BLaER1 (cell line): ENCODE measurements at regions not wholly inside any gene's neighbourhood (a gene's known extent, or its start where the extent isn't known, plus 50 kb on each side); places are given as distances from the start of the nearest gene placed in this dataset.

ENCODE experiments used
- H3K27ac ChIP-seq: shearing (Covaris generic); formaldehyde crosslinking; 2 replicates; pipeline ENCODE4 v1.8.1; 2022
- H3K27me3 ChIP-seq: shearing (Covaris generic); formaldehyde crosslinking; 2 replicates; pipeline ENCODE4 v1.8.1; 2022
- H3K36me3 ChIP-seq: shearing (Covaris generic); formaldehyde crosslinking; 2 replicates; pipeline ENCODE4 v1.8.1; 2022
- H3K4me1 ChIP-seq: shearing (Covaris generic); formaldehyde crosslinking; 2 replicates; pipeline ENCODE4 v1.8.1; 2022
- H3K4me2 ChIP-seq: shearing (Covaris generic); formaldehyde crosslinking; 2 replicates; pipeline ENCODE4 v1.8.1; 2022
- H3K4me3 ChIP-seq: shearing (Covaris generic); formaldehyde crosslinking; 2 replicates; pipeline ENCODE4 v1.8.1; 2022
- H3K9ac ChIP-seq: shearing (Covaris generic); formaldehyde crosslinking; 2 replicates; pipeline ENCODE4 v1.8.1; 2022
- H3K9me3 ChIP-seq: shearing (Covaris generic); formaldehyde crosslinking; 2 replicates; pipeline ENCODE4 v1.8.1; 2022
- H4K20me1 ChIP-seq: shearing (Covaris generic); formaldehyde crosslinking; 2 replicates; pipeline ENCODE4 v1.8.1; 2022
- Cebpa-rat ChIP-seq: shearing (Covaris generic); IDR thresholded peaks from 2 replicates; pipeline ENCODE4 v1.8.1; 2022

- no peaks in the 10 kb centered on the region for H3K4me1 ChIP-seq
- H3K9ac ChIP-seq: no peak overlapping the region
- no peak overlapping the region for H3K27ac ChIP-seq
- no peaks in the 10 kb centered on the region for H3K27me3 ChIP-seq
- no peak overlapping the region for H3K4me2 ChIP-seq
- no peaks in the 10 kb centered on the region for H4K20me1 ChIP-seq
- H3K4me3 ChIP-seq: no peak overlapping the region
- no peak for TF ChIP-seq Cebpa-rat
- no peaks in the 10 kb centered on the region for H3K9me3 ChIP-seq
- no peaks in the 10 kb centered on the region for H3K36me3 ChIP-seq
These were observed 461.4 kb upstream of the NOX3 start for GRCh38 chr6:155916846-155917624.

DNA sequence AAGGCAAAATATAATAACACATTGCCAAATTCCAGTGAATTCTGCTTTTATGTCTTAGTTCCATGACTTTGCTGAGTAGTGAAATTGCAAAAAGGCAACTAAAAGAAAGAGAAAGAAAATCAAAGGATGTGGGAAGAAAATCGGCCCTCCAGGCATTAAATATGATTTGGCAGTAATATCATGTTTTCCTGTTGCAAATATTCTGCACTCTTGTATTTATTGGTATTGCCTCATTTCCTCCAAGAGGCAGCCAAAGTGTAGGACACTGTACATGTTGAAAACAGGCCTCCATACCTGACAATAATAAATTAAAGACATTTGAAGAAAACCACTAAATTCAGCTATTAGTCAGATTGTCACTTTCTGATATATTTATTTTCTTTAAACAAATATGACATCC, 460.0 kb upstream of the NOX3 start:
- Histone ChIP-seq H3K36me3 (no peaks in the 10 kb centered on the region), H3K4me1 (no peaks in the 10 kb centered on the region), H3K9ac (no peak overlapping the region), H3K27me3 (no peaks in the 10 kb centered on the region), H3K4me3 (no peak overlapping the region), H4K20me1 (no peaks in the 10 kb centered on the region), H3K9me3 (no peaks in the 10 kb centered on the region), H3K27ac (no peak overlapping the region), H3K4me2 (no peak overlapping the region)
- TF ChIP-seq Cebpa-rat: no peak

DNA sequence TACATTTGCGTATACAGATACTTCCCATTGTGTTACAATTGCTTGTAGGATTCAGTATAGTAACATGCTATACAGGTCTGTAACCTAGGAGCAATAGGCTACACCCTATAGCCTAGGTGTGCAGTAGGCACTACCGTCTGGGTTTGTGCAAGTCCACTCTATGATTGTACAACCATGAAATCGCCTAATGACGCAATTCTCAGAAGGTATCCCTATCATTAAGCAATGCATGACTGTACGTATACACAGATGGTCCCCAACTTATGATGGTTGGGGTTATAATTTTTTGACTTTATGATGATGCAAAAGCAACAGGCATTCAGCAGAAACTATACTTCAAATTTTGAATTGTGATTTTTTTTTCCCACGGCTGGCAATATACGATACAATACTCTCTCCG, 458.2 kb upstream of the NOX3 start:
- Histone ChIP-seq H3K4me1 (no peaks in the 10 kb centered on the region), H3K4me3 (no peak overlapping the region), H3K27ac (no peak overlapping the region), H3K36me3 (no peaks in the 10 kb centered on the region), H4K20me1 (no peaks in the 10 kb centered on the region), H3K9me3 (peaks cover 14% of the 10 kb centered on the region), H3K9ac (no peak overlapping the region), H3K27me3 (no peaks in the 10 kb centered on the region), H3K4me2 (no peak overlapping the region)
- no peak for TF ChIP-seq Cebpa-rat

DNA sequence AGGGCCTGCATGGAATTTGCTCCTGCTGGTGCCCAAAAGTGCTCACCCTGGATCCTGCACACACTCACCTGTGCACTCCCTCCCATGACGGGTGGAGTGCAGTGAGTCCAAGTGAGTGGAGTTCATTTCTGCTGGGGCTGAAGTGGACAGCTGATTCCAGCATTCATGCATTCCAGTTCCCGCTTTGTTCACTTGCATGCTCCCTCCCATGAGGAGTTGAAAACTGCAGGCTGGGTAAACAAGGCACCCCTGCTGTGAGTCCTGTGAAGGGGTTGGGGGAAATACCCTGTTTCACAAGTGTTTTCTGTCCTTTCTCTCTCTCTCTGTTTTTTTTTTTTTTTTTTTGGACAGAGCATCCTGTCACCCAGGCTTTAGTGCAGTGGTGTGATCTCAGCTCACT, 454.1 kb upstream of the NOX3 start:
- H3K36me3 ChIP-seq: no peaks in the 10 kb centered on the region
- no peak overlapping the region for H3K4me3 ChIP-seq
- no peak overlapping the region for H3K27ac ChIP-seq
- H4K20me1 ChIP-seq: no peaks in the 10 kb centered on the region
- no peak overlapping the region for H3K9ac ChIP-seq
- H3K27me3 ChIP-seq: no peaks in the 10 kb centered on the region
- no peak for TF ChIP-seq Cebpa-rat
- no peak overlapping the region for H3K4me2 ChIP-seq
- no peaks in the 10 kb centered on the region for H3K4me1 ChIP-seq
- H3K9me3 ChIP-seq: peaks cover 20% of the 10 kb centered on the region

- H3K4me3 ChIP-seq: no peak overlapping the region
- H3K4me2 ChIP-seq: no peak overlapping the region
- TF ChIP-seq Cebpa-rat: no peak
- H3K27ac ChIP-seq: no peak overlapping the region
- H3K9me3 ChIP-seq: no peaks in the 10 kb centered on the region
- no peaks in the 10 kb centered on the region for H3K36me3 ChIP-seq
- H3K9ac ChIP-seq: no peak overlapping the region
- no peaks in the 10 kb centered on the region for H3K4me1 ChIP-seq
- no peaks in the 10 kb centered on the region for H4K20me1 ChIP-seq
- H3K27me3 ChIP-seq: no peaks in the 10 kb centered on the region
These were observed 440.0 kb upstream of the NOX3 start for GRCh38 chr6:155895641-155896040.

DNA sequence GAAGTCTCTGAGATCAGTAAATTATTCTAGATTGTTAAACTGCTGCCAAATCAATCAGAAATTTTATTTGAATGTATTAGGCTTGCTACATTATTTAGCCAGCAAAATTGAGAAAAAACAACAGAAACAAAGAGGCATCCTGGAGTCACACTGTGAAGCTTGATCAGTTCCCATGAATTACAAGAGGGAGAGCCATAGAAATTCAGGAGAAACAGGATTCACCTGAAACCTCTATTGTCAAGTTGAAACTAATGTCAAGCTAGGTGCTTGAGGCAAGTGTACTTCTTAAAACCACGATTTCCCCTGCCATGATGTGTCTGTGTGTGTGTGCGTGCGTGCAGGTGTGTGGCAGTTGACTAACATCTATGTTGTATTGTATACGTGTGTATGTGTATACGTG, 439.1 kb upstream of the NOX3 start:
- TF ChIP-seq Cebpa-rat: no peak
- Histone ChIP-seq H3K36me3 (no peaks in the 10 kb centered on the region), H3K9ac (no peak overlapping the region), H4K20me1 (no peaks in the 10 kb centered on the region), H3K9me3 (no peaks in the 10 kb centered on the region), H3K4me3 (no peak overlapping the region), H3K27me3 (no peaks in the 10 kb centered on the region), H3K4me2 (no peak overlapping the region), H3K27ac (no peak overlapping the region), H3K4me1 (no peaks in the 10 kb centered on the region)

GRCh38 chr6:155894262-155894661, 438.6 kb upstream of the NOX3 start:
- no peaks in the 10 kb centered on the region for H4K20me1 ChIP-seq

GRCh38 chr6:155890409-155890808, 434.8 kb upstream of the NOX3 start:
- no peaks in the 10 kb centered on the region for H3K9me3 ChIP-seq
- no peak overlapping the region for H3K4me3 ChIP-seq
- H3K36me3 ChIP-seq: no peaks in the 10 kb centered on the region
- H3K9ac ChIP-seq: no peak overlapping the region
- no peaks in the 10 kb centered on the region for H4K20me1 ChIP-seq
- no peak overlapping the region for H3K27ac ChIP-seq
- no peak overlapping the region for H3K4me2 ChIP-seq
- no peaks in the 10 kb centered on the region for H3K27me3 ChIP-seq
- H3K4me1 ChIP-seq: no peaks in the 10 kb centered on the region
- TF ChIP-seq Cebpa-rat: no peak

More at GRCh38 chr6:155894262-155894661, 438.6 kb upstream of the NOX3 start:
- no peak overlapping the region for H3K27ac ChIP-seq
- H3K4me1 ChIP-seq: no peaks in the 10 kb centered on the region
- no peak overlapping the region for H3K4me2 ChIP-seq
- H3K36me3 ChIP-seq: no peaks in the 10 kb centered on the region
- no peak for TF ChIP-seq Cebpa-rat
- H3K27me3 ChIP-seq: no peaks in the 10 kb centered on the region
- H3K9me3 ChIP-seq: no peaks in the 10 kb centered on the region
- H3K4me3 ChIP-seq: no peak overlapping the region
- H3K9ac ChIP-seq: no peak overlapping the region

- no peak for TF ChIP-seq Cebpa-rat
- no peak overlapping the region for H3K9ac ChIP-seq
- H3K36me3 ChIP-seq: no peaks in the 10 kb centered on the region
These were observed 433.8 kb upstream of the NOX3 start for GRCh38 chr6:155889410-155889809.

DNA sequence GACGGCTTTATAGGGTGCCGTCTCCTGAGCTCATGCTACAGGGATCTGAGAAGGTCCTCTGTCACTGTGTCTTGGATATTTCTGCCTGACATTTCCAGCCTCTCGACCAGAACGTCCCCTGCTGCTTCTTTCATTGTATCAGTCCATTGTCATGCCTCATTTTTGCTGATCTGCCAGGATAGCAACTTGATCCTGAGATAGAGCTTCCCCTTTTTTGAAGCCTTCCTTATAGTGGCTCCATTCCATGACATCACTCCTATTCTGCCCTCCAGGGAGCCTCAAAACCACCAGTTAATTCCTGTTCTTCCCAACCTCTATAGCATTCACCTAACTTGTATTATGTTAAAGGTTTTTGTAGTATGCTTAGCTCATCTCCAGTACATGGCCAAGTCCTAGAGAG, 431.8 kb upstream of the NOX3 start:
- H3K4me1 ChIP-seq: peaks cover 5% of the 10 kb centered on the region
- H3K4me2 ChIP-seq: no peak overlapping the region
- no peaks in the 10 kb centered on the region for H3K36me3 ChIP-seq
- H3K27ac ChIP-seq: no peak overlapping the region
- no peak overlapping the region for H3K4me3 ChIP-seq
- no peak for TF ChIP-seq Cebpa-rat
- H3K9me3 ChIP-seq: no peaks in the 10 kb centered on the region
- H3K27me3 ChIP-seq: no peaks in the 10 kb centered on the region
- no peaks in the 10 kb centered on the region for H4K20me1 ChIP-seq
- no peak overlapping the region for H3K9ac ChIP-seq

More at GRCh38 chr6:155889410-155889809, 433.8 kb upstream of the NOX3 start:
- Histone ChIP-seq H4K20me1 (no peaks in the 10 kb centered on the region), H3K9me3 (no peaks in the 10 kb centered on the region), H3K4me2 (no peak overlapping the region), H3K27me3 (no peaks in the 10 kb centered on the region), H3K4me1 (no peaks in the 10 kb centered on the region), H3K27ac (no peak overlapping the region), H3K4me3 (no peak overlapping the region)

GRCh38 chr6:155883741-155884140, 428.1 kb upstream of the NOX3 start:
- H3K27me3 ChIP-seq: no peaks in the 10 kb centered on the region
- no peak overlapping the region for H3K4me2 ChIP-seq
- H3K27ac ChIP-seq: no peak overlapping the region

More at GRCh38 chr6:155883741-155884140, 428.1 kb upstream of the NOX3 start:
- H3K36me3 ChIP-seq: no peaks in the 10 kb centered on the region
- no peak overlapping the region for H3K9ac ChIP-seq
- H3K4me3 ChIP-seq: no peak overlapping the region
- H3K9me3 ChIP-seq: no peaks in the 10 kb centered on the region
- H3K4me1 ChIP-seq: peaks cover 12% of the 10 kb centered on the region
- H4K20me1 ChIP-seq: no peaks in the 10 kb centered on the region
- TF ChIP-seq Cebpa-rat: no peak
